ENCODE measurements at regions not wholly inside any gene's neighbourhood (a gene's known extent, or its start where the extent isn't known, plus 50 kb on each side); places are given as distances from the start of the nearest gene placed in this dataset.
"Not testable (repeated sequence)": the region's sequence is repeated elsewhere in the genome, so short reads cannot be mapped to it uniquely, and the experiment has no call there.

GRCh38 chr1:199472978-199473377 lies 554.5 kb upstream of the NR5A2 start:
- DNase-seq (ENCODE audit: low read depth) = no peak

GRCh38 chr1:199474738-199475137 lies 552.8 kb upstream of the NR5A2 start:
- no peak for TF ChIP-seq CTCF (IDR thresholded peaks at IDR 0.05; ENCODE audit: insufficient read depth, low read depth, low read length, missing control alignments)
- H3K4me3 ChIP-seq (ENCODE audit: low read depth, low read length) = no peak overlapping the region
- DNase-seq (ENCODE audit: low read depth) = no peak

More at GRCh38 chr1:199472978-199473377, 554.5 kb upstream of the NR5A2 start:
- no peak overlapping the region for H3K4me3 ChIP-seq (ENCODE audit: low read depth, low read length)
- no peak for TF ChIP-seq CTCF (IDR thresholded peaks at IDR 0.05; ENCODE audit: insufficient read depth, low read depth, low read length, missing control alignments)

GRCh38 chr1:199482426-199482825 lies 545.1 kb upstream of the NR5A2 start:
- H3K4me3 ChIP-seq (ENCODE audit: low read depth, low read length) = no peak overlapping the region
- no peak for DNase-seq (ENCODE audit: low read depth)
- no peak for TF ChIP-seq CTCF (IDR thresholded peaks at IDR 0.05; ENCODE audit: insufficient read depth, low read depth, low read length, missing control alignments)

- H3K4me3 ChIP-seq (ENCODE audit: low read depth, low read length) = no peak overlapping the region
- peak; percentile 17 for DNase-seq (ENCODE audit: low read depth)
- no peak for TF ChIP-seq CTCF (IDR thresholded peaks at IDR 0.05; ENCODE audit: insufficient read depth, low read depth, low read length, missing control alignments)
Observed at GRCh38 chr1:199489594-199489993, 537.9 kb upstream of the NR5A2 start.

- TF ChIP-seq CTCF (IDR thresholded peaks at IDR 0.05; ENCODE audit: insufficient read depth, low read depth, low read length, missing control alignments) = no peak
- no peak for DNase-seq (ENCODE audit: low read depth)
- no peak overlapping the region for H3K4me3 ChIP-seq (ENCODE audit: low read depth, low read length)
Observed at GRCh38 chr1:199490769-199491527, 536.6 kb upstream of the NR5A2 start.

GRCh38 chr1:199495432-199495831 lies 532.1 kb upstream of the NR5A2 start:
- no peak for DNase-seq (ENCODE audit: low read depth)
- H3K4me3 ChIP-seq (ENCODE audit: low read depth, low read length) = no peak overlapping the region
- no peak for TF ChIP-seq CTCF (IDR thresholded peaks at IDR 0.05; ENCODE audit: insufficient read depth, low read depth, low read length, missing control alignments)

- DNase-seq (ENCODE audit: low read depth) = peak; percentile 59
Observed at GRCh38 chr1:199498802-199499201, 528.7 kb upstream of the NR5A2 start.

More at GRCh38 chr1:199498802-199499201, 528.7 kb upstream of the NR5A2 start:
- not testable (repeated sequence) for H3K4me3 ChIP-seq (ENCODE audit: low read depth, low read length)

All from GM12865 (cell line).